CD14-positive monocyte (primary cell): ENCODE measurements at regions not wholly inside any gene's neighbourhood (a gene's known extent, or its start where the extent isn't known, plus 50 kb on each side); places are given as distances from the start of the nearest gene placed in this dataset.

Experiments used
- DNase-seq, 3 donors: peaks; one replicate each; pipeline ENCODE4 v3.0.0-alpha.2; 2011 to 2022
- H2AFZ ChIP-seq: 2 replicates; pipeline ENCODE4 v1.6.0; 2012; ENCODE audit warnings: mild to moderate bottlenecking, low read depth, low read length, inconsistent platforms; ENCODE audit not compliant: insufficient read depth, poor library complexity, severe bottlenecking
- H3K27ac ChIP-seq, 2 donors: 1 replicate in 1 of 2; 2 replicates in 1 of 2; pipeline ENCODE4 v1.5.1; 2012 to 2013; ENCODE audit warnings: low read length in 2 of 2, control low read depth in 1 of 2, inconsistent platforms in 1 of 2, low read depth in 1 of 2, mild to moderate bottlenecking in 1 of 2
- H3K27me3 ChIP-seq, 2 donors: one replicate each; pipeline versions ENCODE4 v1.6.0 to v1.6.1; 2011 to 2013; ENCODE audit warnings: low read length in 2 of 2; ENCODE audit not compliant: control insufficient read depth in 2 of 2, insufficient read depth in 2 of 2
- H3K36me3 ChIP-seq, 2 donors: replicated peaks in 1 of 2; 1 replicate in 1 of 2; 2 replicates in 1 of 2; pipeline versions ENCODE4 v1.5.1 to v1.6.1; 2012 to 2013; ENCODE audit warnings: low read length in 2 of 2, control low read depth in 1 of 2, inconsistent platforms in 1 of 2, mild to moderate bottlenecking in 1 of 2; ENCODE audit not compliant: insufficient read depth in 2 of 2, control insufficient read depth in 1 of 2
- H3K4me1 ChIP-seq, 2 donors: 1 replicate in 1 of 2; 2 replicates in 1 of 2; pipeline versions ENCODE4 v1.5.1 to v1.6.1; 2012 to 2013; ENCODE audit warnings: low read length in 2 of 2, control low read depth in 1 of 2, inconsistent platforms in 1 of 2, mild to moderate bottlenecking in 1 of 2, moderate library complexity in 1 of 2; ENCODE audit not compliant: insufficient read depth in 2 of 2, control insufficient read depth in 1 of 2
- H3K4me2 ChIP-seq: replicated peaks from 2 replicates; pipeline ENCODE3; 2012; ENCODE audit warnings: low read length, moderate library complexity, mild to moderate bottlenecking; ENCODE audit not compliant: poor library complexity, severe bottlenecking; ENCODE audit errors: extremely low read depth
- H3K4me3 ChIP-seq, 3 experiments: fragments of 200-600 bp in 1 of 3; sonication (generic) in 1 of 3; replicated peaks in 1 of 3; 1 replicate in 2 of 3; 2 replicates in 1 of 3; pipeline ENCODE4 v1.5.1; 2011 to 2013; ENCODE audit warnings: low read length in 3 of 3, mild to moderate bottlenecking in 3 of 3, control low read depth in 2 of 3, low read depth in 2 of 3, inconsistent platforms in 1 of 3, moderate library complexity in 1 of 3
- H3K79me2 ChIP-seq: 2 replicates; pipeline ENCODE4 v1.6.0; 2012; ENCODE audit warnings: mild to moderate bottlenecking, control low read depth, inconsistent platforms, low read length, moderate library complexity; ENCODE audit not compliant: insufficient read depth
- H3K9ac ChIP-seq: 2 replicates; pipeline ENCODE4 v1.6.0; 2017; ENCODE audit warnings: low read length, mild to moderate bottlenecking; ENCODE audit not compliant: insufficient read depth, poor library complexity, severe bottlenecking
- H3K9me3 ChIP-seq, 2 donors: replicated peaks in 1 of 2; 1 replicate in 1 of 2; 2 replicates in 1 of 2; pipeline versions ENCODE4 v1.5.1 to v1.6.1; 2012 to 2013; ENCODE audit warnings: low read length in 2 of 2, control low read depth in 1 of 2; ENCODE audit not compliant: control insufficient read depth in 1 of 2, insufficient read depth in 1 of 2
- H4K20me1 ChIP-seq: 2 replicates; pipeline ENCODE4 v1.6.0; 2012; ENCODE audit warnings: mild to moderate bottlenecking, low read length, control low read depth, moderate library complexity; ENCODE audit not compliant: insufficient read depth
- H3K27ac Mint-ChIP-seq, 7 donors: one replicate each; pipeline ENCODE4 v1.8.0; 2020; ENCODE audit warnings: mild to moderate bottlenecking in 7 of 7, mixed read lengths in 7 of 7, moderate library complexity in 6 of 7, inconsistent platforms in 2 of 7
- H3K27me3 Mint-ChIP-seq, 3 donors: one replicate each; pipeline ENCODE4 v1.8.0; 2021 to 2022; ENCODE audit warnings: low read depth in 3 of 3, mild to moderate bottlenecking in 3 of 3, mixed read lengths in 3 of 3, moderate library complexity in 3 of 3, inconsistent platforms in 1 of 3
- H3K36me3 Mint-ChIP-seq, 2 donors: one replicate each; pipeline ENCODE4 v1.8.0; 2020; ENCODE audit warnings: mixed read lengths in 2 of 2, inconsistent platforms in 1 of 2, mild to moderate bottlenecking in 1 of 2
- H3K4me1 Mint-ChIP-seq: one replicate; pipeline ENCODE4 v1.8.0; 2020; ENCODE audit warnings: mild to moderate bottlenecking, mixed read lengths
- H3K4me3 Mint-ChIP-seq, 2 donors: one replicate each; pipeline ENCODE4 v1.8.0; 2020; ENCODE audit warnings: mild to moderate bottlenecking in 2 of 2, mixed read lengths in 2 of 2, moderate library complexity in 1 of 2
- H3K9me3 Mint-ChIP-seq, 7 donors: one replicate each; pipeline ENCODE4 v1.8.0; 2020 to 2022; ENCODE audit warnings: mixed read lengths in 7 of 7, mild to moderate bottlenecking in 6 of 7, moderate library complexity in 6 of 7, inconsistent platforms in 2 of 7
- CTCF ChIP-seq: fragments of 200-600 bp; IDR thresholded peaks from one replicate; pipeline ENCODE4 v1.8.0; 2022; ENCODE audit warnings: antibody characterized with exemption, mild to moderate bottlenecking
- WGBS: methylation state at CpG from one replicate; pipeline ENCODE4 v1.1.5; 2013; ENCODE audit warnings: missing lambda C conversion rate; ENCODE audit not compliant: insufficient coverage; 5-methylcytosine and 5-hydroxymethylcytosine counted together
- intact Hi-C, 2 donors: fragments of 100-400 bp; cut with micrococcal nuclease; formaldehyde crosslinking; loops; one replicate each; pipeline versions ENCODE4 v1.15.0 to v1.15.1; 2023

- intact Hi-C loops, result no loop called here
- Histone ChIP-seq H3K9ac (no peak overlapping the region), H3K4me3 (no peak overlapping the region), H3K27ac (no peak overlapping the region), H3K79me2 (no peaks in the 10 kb centered on the region), H3K4me2 (no peak overlapping the region), H3K27me3 (peaks cover 0 to 12% of the 10 kb centered on the region in 2 donors), H3K36me3 (no peaks in the 10 kb centered on the region), H3K9me3 (no peaks in the 10 kb centered on the region), H4K20me1 (no peaks in the 10 kb centered on the region), H2AFZ (no peak overlapping the region), H3K4me1 (no peaks in the 10 kb centered on the region)
- no peak for TF ChIP-seq CTCF
- Mint-ChIP-seq H3K4me1 (no peaks in the 10 kb centered on the region), H3K36me3 (no peaks in the 10 kb centered on the region), H3K27ac (no peak overlapping the region), H3K9me3 (no peaks in the 10 kb centered on the region), H3K4me3 (no peak overlapping the region), H3K27me3 (peaks cover 12 to 22% (median 16%) of the 10 kb centered on the region in 3 donors)
- WGBS, result 90% methylated on average over 4 of the region's 4 CpGs
- no peak for DNase-seq
Observed at GRCh38 chr3:43862470-43862869, 171.7 kb downstream of the ABHD5 start.

- Histone ChIP-seq H3K36me3 (no peaks in the 10 kb centered on the region), H2AFZ (no peak overlapping the region), H4K20me1 (no peaks in the 10 kb centered on the region), H3K9me3 (no peaks in the 10 kb centered on the region), H3K79me2 (no peaks in the 10 kb centered on the region), H3K4me1 (no peaks in the 10 kb centered on the region), H3K4me2 (no peak overlapping the region), H3K9ac (no peak overlapping the region), H3K4me3 (no peak overlapping the region), H3K27me3 (peaks cover 0 to 5% of the 10 kb centered on the region in 2 donors), H3K27ac (no peak overlapping the region)
- Mint-ChIP-seq H3K27ac (peak overlapping the region in 1 of 7 donors; percentile 3), H3K9me3 (no peaks in the 10 kb centered on the region), H3K36me3 (no peaks in the 10 kb centered on the region), H3K4me3 (no peak overlapping the region), H3K27me3 (peaks cover 9 to 16% (median 12%) of the 10 kb centered on the region in 3 donors), H3K4me1 (no peaks in the 10 kb centered on the region)
- WGBS, result 97% methylated on average over 5 of the region's 8 CpGs
- intact Hi-C loops, result no loop called here
- TF ChIP-seq CTCF, result no peak
- DNase-seq, result no peak
Observed at GRCh38 chr3:43862992-43863805, 172.5 kb downstream of the ABHD5 start.
